GM10248 (cell line): ENCODE measurements at regions not wholly inside any gene's neighbourhood (a gene's known extent, or its start where the extent isn't known, plus 50 kb on each side); places are given as distances from the start of the nearest gene placed in this dataset.
"Not testable (repeated sequence)": the region's sequence is repeated elsewhere in the genome, so short reads cannot be mapped to it uniquely, and the experiment has no call there.

ENCODE experiments used
- CTCF ChIA-PET: fragments of 300-600 bp; sonication (Branson Sonifier 250); formaldehyde crosslinking; extraction: SDS; loops from one replicate; lab custom pipeline; 2021; ENCODE audit warnings: antibody characterized with exemption; lab: Yijun Ruan, JAX
- POLR2A ChIA-PET: fragments of 350-650 bp; sonication (Branson Sonifier 250); formaldehyde crosslinking; extraction: SDS; loops from one replicate; lab custom pipeline; 2020; ENCODE audit warnings: antibody characterized with exemption; lab: Yijun Ruan, JAX
- DNase-seq: peaks from one replicate; pipeline ENCODE4 v3.0.0; 2012; ENCODE audit errors: extremely low spot score
- CTCF ChIP-seq: IDR thresholded peaks from 2 replicates; pipeline ENCODE4 v1.5.1; 2012; ENCODE audit warnings: mild to moderate bottlenecking, low read depth; ENCODE audit errors: extremely low read depth, missing control alignments, control extremely low read depth

- POLR2A ChIA-PET, result no interaction called here
- TF ChIP-seq CTCF, result no peak
- CTCF ChIA-PET, result no interaction called here
- no peak for DNase-seq
Observed at GRCh38 chr16:60608971-60609370, 1427.3 kb downstream of the CDH8 start.

GRCh38 chr16:60605652-60606051 lies 1430.6 kb downstream of the CDH8 start:
- POLR2A ChIA-PET, CTCF ChIA-PET, DNase-seq: not testable (repeated sequence)

- no peak for DNase-seq
- TF ChIP-seq CTCF, result no peak
- POLR2A ChIA-PET, result no interaction called here
- CTCF ChIA-PET, result no interaction called here
Observed at GRCh38 chr16:60605176-60605575, 1431.1 kb downstream of the CDH8 start.

GRCh38 chr16:60586493-60586892 lies 1449.7 kb downstream of the CDH8 start:
- TF ChIP-seq CTCF, result no peak
- ChIA-PET CTCF (interaction anchor here (1.4 kb wide), 2 partner anchors 12 to 22 kb away, joined by 3 to 4 read pairs; no protein-coding TSS in a partner anchor), POLR2A (no interaction called here)
- DNase-seq, result no peak

- ChIA-PET POLR2A (no interaction called here), CTCF (no interaction called here)
- DNase-seq, result no peak
- TF ChIP-seq CTCF, result no peak
Observed at GRCh38 chr16:60582528-60582927, 1453.7 kb downstream of the CDH8 start.

GRCh38 chr16:60566901-60567300 lies 1469.3 kb downstream of the CDH8 start:
- no peak for DNase-seq
- ChIA-PET POLR2A (no interaction called here), CTCF (no interaction called here)
- no peak for TF ChIP-seq CTCF

- no peak for TF ChIP-seq CTCF
- CTCF ChIA-PET, result interaction anchor here (1.3 kb wide), 1 partner anchor 22 kb away, joined by 3 read pairs; no protein-coding TSS in a partner anchor
- DNase-seq, result no peak
- POLR2A ChIA-PET, result no interaction called here
Observed at GRCh38 chr16:60564588-60564987, 1471.7 kb downstream of the CDH8 start.
